ENCODE measurements at regions not wholly inside any gene's neighbourhood (a gene's known extent, or its start where the extent isn't known, plus 50 kb on each side); places are given as distances from the start of the nearest gene placed in this dataset.

DNA sequence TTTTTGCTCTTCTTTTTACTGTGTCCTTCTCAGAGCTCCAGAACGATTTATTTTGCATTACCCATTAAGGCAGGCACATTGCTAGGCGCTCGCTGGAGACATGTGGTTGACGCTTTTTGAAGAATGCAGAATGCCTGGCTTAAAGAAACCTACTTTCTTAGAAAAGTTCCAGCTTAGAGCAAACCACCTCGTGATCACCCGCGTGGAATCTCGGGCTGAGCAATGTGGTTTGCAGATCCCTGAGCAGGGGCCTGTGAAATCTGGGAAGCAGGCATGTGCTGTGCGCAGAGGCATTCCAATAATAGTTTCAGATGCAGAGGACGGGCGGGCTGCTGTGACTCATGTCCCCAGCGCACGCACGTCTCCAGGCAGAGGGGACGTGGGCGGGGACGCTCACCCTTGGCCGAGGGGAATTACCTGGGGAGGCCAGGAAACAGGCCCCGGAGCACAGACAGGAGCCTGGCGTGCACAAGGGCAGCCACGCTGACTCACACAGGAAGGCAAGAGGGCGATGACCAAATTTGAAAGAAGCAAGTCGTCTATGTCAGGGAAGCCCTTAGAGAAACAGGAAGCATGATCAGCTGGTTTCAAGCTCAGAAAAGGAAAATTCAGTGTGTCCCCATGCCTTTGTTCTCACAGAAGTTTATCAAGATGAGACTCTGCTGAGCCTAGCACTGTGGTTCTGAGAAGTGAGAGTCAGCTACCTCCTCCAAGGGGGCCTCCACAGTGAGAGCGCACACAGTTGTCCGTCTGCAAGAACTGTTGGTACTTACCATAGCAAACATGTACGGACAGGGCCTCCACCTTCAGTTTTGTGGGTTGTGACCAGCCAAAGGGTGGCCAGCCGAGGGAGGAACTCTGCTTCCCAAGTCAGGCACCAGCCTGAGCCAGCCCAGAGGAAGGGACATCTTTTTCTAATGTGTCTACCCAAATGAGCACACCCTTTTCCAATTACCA, 218.6 kb downstream of the PIK3R1 start (continued):
- TF ChIP-seq, protein P1, sequence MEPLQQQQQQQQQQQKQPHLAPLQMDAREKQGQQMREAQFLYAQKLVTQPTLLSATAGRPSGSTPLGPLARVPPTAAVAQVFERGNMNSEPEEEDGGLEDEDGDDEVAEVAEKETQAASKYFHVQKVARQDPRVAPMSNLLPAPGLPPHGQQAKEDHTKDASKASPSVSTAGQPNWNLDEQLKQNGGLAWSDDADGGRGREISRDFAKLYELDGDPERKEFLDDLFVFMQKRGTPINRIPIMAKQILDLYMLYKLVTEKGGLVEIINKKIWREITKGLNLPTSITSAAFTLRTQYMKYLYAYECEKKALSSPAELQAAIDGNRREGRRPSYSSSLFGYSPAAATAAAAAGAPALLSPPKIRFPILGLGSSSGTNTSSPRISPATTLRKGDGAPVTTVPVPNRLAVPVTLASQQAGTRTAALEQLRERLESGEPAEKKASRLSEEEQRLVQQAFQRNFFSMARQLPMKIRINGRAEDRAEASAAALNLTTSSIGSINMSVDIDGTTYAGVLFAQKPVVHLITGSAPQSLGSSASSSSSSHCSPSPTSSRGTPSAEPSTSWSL (CRISPR knock-in tag; IDR thresholded peaks at IDR 0.05; ENCODE audit: borderline replicate concordance), result no peak
- TF ChIP-seq ZNF316 (IDR thresholded peaks at IDR 0.05) (peak; percentile 66), LEF1 (IDR thresholded peaks at IDR 0.05) (peak; percentile 59; the same call in 1 of the 2 replicates), KLF16 (IDR thresholded peaks at IDR 0.05) (no peak), FOXK2 (conservative IDR thresholded peaks at IDR 0.05 in 1 of 2, IDR thresholded peaks at IDR 0.05 in 1 of 2; ENCODE audit: low read depth in 2 of 2) (peak; percentile 69 to 81; a peak in 3 of 4 replicates), SMARCB1 (IDR thresholded peaks at IDR 0.05; ENCODE audit: insufficient read length, low read depth) (no peak), ZNF324 (CRISPR knock-in tag; IDR thresholded peaks at IDR 0.05) (no peak)
- TF ChIP-seq, protein P2, sequence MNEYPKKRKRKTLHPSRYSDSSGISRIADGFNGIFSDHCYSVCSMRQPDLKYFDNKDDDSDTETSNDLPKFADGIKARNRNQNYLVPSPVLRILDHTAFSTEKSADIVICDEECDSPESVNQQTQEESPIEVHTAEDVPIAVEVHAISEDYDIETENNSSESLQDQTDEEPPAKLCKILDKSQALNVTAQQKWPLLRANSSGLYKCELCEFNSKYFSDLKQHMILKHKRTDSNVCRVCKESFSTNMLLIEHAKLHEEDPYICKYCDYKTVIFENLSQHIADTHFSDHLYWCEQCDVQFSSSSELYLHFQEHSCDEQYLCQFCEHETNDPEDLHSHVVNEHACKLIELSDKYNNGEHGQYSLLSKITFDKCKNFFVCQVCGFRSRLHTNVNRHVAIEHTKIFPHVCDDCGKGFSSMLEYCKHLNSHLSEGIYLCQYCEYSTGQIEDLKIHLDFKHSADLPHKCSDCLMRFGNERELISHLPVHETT (CRISPR knock-in tag; conservative IDR thresholded peaks at IDR 0.05 in 1 of 2, IDR thresholded peaks at IDR 0.05 in 1 of 2), result peak in 1 of 2 experiments; percentile 79; a peak in 2 of 4 replicates
- TF ChIP-seq, protein P3, sequence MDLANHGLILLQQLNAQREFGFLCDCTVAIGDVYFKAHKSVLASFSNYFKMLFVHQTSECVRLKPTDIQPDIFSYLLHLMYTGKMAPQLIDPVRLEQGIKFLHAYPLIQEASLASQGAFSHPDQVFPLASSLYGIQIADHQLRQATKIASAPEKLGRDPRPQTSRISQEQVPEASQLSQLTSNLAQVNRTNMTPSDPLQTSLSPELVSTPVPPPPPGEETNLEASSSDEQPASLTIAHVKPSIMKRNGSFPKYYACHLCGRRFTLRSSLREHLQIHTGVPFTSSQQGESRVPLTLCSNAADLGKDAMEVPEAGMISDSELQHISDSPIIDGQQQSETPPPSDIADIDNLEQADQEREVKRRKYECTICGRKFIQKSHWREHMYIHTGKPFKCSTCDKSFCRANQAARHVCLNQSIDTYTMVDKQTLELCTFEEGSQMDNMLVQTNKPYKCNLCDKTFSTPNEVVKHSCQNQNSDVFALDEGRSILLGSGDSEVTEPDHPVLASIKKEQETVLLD (IDR thresholded peaks at IDR 0.05), result peak; percentile 76
- TF ChIP-seq, protein P4, sequence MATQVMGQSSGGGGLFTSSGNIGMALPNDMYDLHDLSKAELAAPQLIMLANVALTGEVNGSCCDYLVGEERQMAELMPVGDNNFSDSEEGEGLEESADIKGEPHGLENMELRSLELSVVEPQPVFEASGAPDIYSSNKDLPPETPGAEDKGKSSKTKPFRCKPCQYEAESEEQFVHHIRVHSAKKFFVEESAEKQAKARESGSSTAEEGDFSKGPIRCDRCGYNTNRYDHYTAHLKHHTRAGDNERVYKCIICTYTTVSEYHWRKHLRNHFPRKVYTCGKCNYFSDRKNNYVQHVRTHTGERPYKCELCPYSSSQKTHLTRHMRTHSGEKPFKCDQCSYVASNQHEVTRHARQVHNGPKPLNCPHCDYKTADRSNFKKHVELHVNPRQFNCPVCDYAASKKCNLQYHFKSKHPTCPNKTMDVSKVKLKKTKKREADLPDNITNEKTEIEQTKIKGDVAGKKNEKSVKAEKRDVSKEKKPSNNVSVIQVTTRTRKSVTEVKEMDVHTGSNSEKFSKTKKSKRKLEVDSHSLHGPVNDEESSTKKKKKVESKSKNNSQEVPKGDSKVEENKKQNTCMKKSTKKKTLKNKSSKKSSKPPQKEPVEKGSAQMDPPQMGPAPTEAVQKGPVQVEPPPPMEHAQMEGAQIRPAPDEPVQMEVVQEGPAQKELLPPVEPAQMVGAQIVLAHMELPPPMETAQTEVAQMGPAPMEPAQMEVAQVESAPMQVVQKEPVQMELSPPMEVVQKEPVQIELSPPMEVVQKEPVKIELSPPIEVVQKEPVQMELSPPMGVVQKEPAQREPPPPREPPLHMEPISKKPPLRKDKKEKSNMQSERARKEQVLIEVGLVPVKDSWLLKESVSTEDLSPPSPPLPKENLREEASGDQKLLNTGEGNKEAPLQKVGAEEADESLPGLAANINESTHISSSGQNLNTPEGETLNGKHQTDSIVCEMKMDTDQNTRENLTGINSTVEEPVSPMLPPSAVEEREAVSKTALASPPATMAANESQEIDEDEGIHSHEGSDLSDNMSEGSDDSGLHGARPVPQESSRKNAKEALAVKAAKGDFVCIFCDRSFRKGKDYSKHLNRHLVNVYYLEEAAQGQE (IDR thresholded peaks at IDR 0.05; ENCODE audit: borderline replicate concordance), result 0 out of 2 replicates have a peak, but pooled peaks have one; percentile 28
- TF ChIP-seq, protein P4 (CRISPR knock-in tag; IDR thresholded peaks at IDR 0.05; ENCODE audit: low read depth), result no peak

Data from K562 (cell line).